Epithelial cell of esophagus (primary cell): ENCODE measurements at regions not wholly inside any gene's neighbourhood (a gene's known extent, or its start where the extent isn't known, plus 50 kb on each side); places are given as distances from the start of the nearest gene placed in this dataset.

ENCODE experiments used
- DNase-seq: peaks from one replicate; pipeline ENCODE4 v3.0.0; 2010; ENCODE audit warnings: low read depth
- H3K4me3 ChIP-seq: 2 replicates; pipeline ENCODE4 v1.5.1; 2011; ENCODE audit warnings: mild to moderate bottlenecking, low read length, control low read depth
- TF ChIP-seq, protein P1 (sequence below): IDR thresholded peaks from 2 replicates; pipeline ENCODE4 v1.5.1; 2011; ENCODE audit warnings: low read depth, mild to moderate bottlenecking, low read length, control low read depth, inconsistent platforms; ENCODE audit not compliant: insufficient read depth; ENCODE audit errors: missing control alignments

DNA sequence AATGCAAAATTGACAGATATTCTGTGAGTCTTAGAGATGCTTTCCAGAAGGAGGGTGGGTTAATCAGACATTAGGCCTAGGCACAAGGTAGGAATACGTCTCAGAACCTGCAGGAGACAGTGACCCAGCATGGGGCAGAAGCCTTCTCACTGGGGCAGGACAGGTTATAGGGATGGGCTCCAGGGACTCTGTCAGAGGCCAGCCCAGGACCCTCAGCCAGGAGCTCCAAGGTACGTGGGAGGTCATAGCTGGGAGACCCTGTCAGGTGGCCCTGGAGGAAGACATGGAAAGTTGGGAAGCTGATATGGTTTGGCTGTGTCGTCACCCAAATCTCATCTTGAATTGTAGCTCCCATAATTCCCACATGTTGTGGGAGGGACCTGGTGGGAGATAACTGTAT lies 450.4 kb downstream of the GADD45G start:
- no peak overlapping the region for H3K4me3 ChIP-seq
- no peak for DNase-seq
- TF ChIP-seq, protein P1, sequence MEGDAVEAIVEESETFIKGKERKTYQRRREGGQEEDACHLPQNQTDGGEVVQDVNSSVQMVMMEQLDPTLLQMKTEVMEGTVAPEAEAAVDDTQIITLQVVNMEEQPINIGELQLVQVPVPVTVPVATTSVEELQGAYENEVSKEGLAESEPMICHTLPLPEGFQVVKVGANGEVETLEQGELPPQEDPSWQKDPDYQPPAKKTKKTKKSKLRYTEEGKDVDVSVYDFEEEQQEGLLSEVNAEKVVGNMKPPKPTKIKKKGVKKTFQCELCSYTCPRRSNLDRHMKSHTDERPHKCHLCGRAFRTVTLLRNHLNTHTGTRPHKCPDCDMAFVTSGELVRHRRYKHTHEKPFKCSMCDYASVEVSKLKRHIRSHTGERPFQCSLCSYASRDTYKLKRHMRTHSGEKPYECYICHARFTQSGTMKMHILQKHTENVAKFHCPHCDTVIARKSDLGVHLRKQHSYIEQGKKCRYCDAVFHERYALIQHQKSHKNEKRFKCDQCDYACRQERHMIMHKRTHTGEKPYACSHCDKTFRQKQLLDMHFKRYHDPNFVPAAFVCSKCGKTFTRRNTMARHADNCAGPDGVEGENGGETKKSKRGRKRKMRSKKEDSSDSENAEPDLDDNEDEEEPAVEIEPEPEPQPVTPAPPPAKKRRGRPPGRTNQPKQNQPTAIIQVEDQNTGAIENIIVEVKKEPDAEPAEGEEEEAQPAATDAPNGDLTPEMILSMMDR: no peak

DNA sequence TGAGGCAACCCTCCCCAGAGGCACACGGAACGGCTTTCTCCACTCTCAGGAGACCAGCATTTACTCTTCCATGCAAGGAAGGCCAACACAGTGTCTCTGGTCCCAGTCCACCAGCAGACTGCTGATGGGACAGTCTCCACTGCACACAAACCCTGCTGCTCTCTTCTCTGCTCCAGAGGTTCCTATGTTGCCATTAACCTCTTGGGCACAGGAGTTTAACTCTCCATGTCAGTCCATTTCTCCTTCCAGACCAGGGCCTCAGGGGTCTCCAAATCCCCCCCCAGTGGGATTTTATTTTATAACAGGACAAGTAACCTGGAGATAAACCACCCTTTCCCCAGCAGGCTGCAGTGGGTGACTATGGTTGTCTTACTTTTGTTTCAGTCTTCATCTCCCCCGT lies 452.5 kb downstream of the GADD45G start:
- H3K4me3 ChIP-seq: no peak overlapping the region
- TF ChIP-seq, protein P1: no peak

DNA sequence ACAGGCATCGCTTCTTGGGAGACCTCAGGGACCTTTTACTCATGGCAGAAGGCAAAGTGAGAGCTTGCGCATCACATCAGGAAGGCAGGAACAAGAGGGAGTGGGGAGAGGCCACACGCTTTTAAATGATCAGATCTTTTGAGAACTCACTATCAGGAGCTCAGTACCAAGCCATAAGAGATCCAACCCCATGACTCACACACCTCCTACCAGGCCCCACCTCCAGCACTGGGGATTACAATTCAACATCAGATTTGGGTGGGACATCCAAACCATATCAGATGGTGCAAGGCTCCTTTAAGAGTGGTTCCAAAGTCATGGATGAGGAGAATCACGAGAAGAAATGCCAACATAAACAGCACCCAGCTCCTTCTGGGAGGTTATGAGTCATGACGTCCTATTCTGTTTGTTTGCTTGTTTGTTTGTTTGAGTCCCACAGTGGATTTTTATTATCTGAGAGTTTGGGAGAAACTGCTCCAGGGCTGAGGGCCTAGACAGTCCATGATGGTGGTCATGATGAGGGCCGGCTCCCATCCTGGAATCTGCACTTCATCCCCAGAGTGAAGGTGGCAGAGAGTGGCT lies 453.5 kb downstream of the GADD45G start:
- no peak for DNase-seq
- TF ChIP-seq, protein P1: no peak
- H3K4me3 ChIP-seq: no peak overlapping the region

More for the DNA sequence above, 452.5 kb downstream of the GADD45G start:
- DNase-seq: no peak

DNA sequence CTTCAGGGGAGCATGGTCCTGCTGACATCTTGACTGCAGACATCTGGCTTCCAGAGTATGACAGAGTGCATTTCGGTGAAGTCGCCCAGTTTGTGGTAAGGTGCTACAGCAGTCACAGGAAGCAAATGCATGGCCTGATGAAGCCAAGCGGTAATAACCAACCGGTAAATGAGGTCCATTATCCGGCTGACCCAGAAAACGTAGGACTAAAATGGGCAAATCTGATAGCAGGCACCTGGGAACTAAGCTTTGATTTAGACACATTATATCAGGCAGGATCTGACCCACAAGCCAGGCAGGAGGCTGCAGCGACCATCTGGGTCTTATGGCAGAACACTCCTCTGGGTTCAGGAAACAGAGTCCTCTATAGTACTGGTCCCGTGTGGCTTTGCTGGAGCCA lies 454.6 kb downstream of the GADD45G start:
- DNase-seq: no peak
- H3K4me3 ChIP-seq: no peak overlapping the region
- TF ChIP-seq, protein P1: no peak

DNA sequence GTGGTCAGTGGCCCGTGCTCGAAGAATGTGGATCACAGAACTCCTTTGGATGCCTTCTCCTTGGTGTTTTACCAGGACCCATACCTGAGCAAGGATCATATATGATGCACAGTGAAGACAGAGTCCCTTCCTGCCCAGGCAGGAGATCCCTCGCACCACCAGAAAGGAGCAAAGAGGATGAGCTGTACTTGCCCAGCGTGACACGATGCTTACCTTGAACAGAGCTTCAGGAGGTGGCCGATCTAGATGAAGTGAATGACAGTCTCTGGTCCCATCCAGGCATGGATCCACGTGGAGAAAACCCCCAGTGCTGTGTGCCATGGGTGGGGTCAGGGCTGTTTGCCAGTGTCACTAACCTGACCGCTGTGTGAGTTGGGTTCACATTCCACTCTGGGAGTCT lies 455.4 kb downstream of the GADD45G start:
- DNase-seq: no peak
- H3K4me3 ChIP-seq: no peak overlapping the region
- TF ChIP-seq, protein P1: no peak

DNA sequence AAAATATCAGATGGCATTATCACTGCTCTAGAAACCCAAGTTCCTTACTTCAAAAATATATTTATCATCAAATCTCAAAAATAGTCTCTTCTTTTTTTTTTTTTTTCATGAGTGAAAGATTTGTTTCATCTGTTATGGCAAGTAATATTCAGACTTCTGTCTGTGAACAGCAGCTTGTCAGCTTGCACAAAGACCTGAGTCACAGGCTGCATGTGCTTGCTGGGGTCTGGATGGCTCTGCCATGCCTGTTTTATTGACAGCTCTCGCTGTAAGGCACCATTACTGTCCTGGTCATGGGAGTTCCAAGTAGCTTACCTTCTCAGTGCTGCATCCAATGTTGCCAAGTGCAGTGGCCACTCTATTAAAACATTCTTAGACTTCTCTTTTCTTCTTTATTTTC lies 456.4 kb downstream of the GADD45G start:
- peak; percentile 12 for DNase-seq
- TF ChIP-seq, protein P1: no peak

DNA sequence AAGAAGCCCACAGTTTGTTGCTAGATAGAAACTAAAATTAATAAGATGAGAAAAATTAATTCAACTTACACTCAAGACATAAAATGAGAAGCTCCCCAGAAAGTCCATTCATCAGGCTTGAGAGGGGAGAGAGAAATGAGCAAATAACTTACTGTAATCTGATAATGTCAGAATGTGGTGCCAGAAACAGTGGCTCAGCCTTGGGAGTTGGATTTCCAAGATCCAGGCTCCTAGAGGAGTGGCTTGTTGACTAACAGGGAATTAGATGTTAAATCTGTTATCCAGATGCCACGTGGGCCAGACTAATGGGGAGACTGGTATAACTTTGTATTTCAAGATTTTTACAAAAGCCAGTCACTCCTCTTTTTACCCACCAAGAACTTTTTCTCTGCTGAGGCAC lies 458.2 kb downstream of the GADD45G start:
- H3K4me3 ChIP-seq: no peak overlapping the region
- no peak for DNase-seq
- TF ChIP-seq, protein P1: no peak

More for the DNA sequence above, 456.4 kb downstream of the GADD45G start:
- H3K4me3 ChIP-seq: no peak overlapping the region
